Left lung (tissue), 4 donors: ENCODE measurements at regions not wholly inside any gene's neighbourhood (a gene's known extent, or its start where the extent isn't known, plus 50 kb on each side); places are given as distances from the start of the nearest gene placed in this dataset.

ENCODE experiments used
- ATAC-seq: fragments of 200-7000 bp; cut with Tn5 transposase; one replicate; pipeline ENCODE4 v1.9.1; 2020; ENCODE audit warnings: moderate library complexity
- DNase-seq, 4 donors: peaks; one replicate each; pipeline ENCODE4 v3.0.0-alpha.2; 2013 to 2020
- H3K27ac ChIP-seq, 2 donors: fragments of 200-600 bp; sonication (generic) in 1 of 2; one replicate each; pipeline versions ENCODE4 v1.5.0 to v1.8.0; 2020 to 2021
- H3K27me3 ChIP-seq, 2 donors: fragments of 200-600 bp; sonication (generic) in 1 of 2; one replicate each; pipeline versions ENCODE4 v1.5.0 to v1.8.0; 2020 to 2021
- H3K36me3 ChIP-seq, 2 donors: fragments of 200-600 bp; sonication (generic) in 1 of 2; one replicate each; pipeline versions ENCODE4 v1.5.0 to v1.8.0; 2020 to 2021
- H3K4me1 ChIP-seq, 2 donors: fragments of 200-600 bp; one replicate each; pipeline ENCODE4 v1.8.0; 2021
- H3K4me3 ChIP-seq, 2 donors: fragments of 200-600 bp; sonication (generic) in 1 of 2; one replicate each; pipeline versions ENCODE4 v1.5.0 to v1.8.0; 2020 to 2021; ENCODE audit warnings: mild to moderate bottlenecking in 1 of 2
- H3K9me3 ChIP-seq, 2 donors: fragments of 200-600 bp; sonication (generic) in 1 of 2; one replicate each; pipeline versions ENCODE4 v1.5.0 to v1.8.0; 2020 to 2021
- intact Hi-C, 2 donors: fragments of 100-400 bp; cut with DNase I; formaldehyde crosslinking; loops; one replicate each; pipeline versions ENCODE4 v1.11.2 to v1.14.2; 2022
- TF ChIP-seq, protein P1 (sequence below), 2 donors: fragments of 200-600 bp; sonication (generic) in 1 of 2; IDR thresholded peaks; one replicate each; pipeline versions ENCODE4 v1.5.0 to v1.8.0; 2021; ENCODE audit warnings: antibody characterized with exemption in 2 of 2
- donor health status: DM: no; HTN: yes; CAD: no.
- donor health status: DM: no; HTN: no; CAD: no.

GRCh38 chr11:76607431-76607830, 63.1 kb downstream of the LRRC32 start:
- intact Hi-C loops: no loop called here
- Histone ChIP-seq H3K27ac (no peak overlapping the region), H3K9me3 (no peaks in the 10 kb centered on the region), H3K36me3 (no peaks in the 10 kb centered on the region), H3K4me3 (no peak overlapping the region), H3K27me3 (no peaks in the 10 kb centered on the region), H3K4me1 (peaks cover 5 to 29% of the 10 kb centered on the region in 2 donors)
- ATAC-seq (no peak), DNase-seq (no peak)
- TF ChIP-seq, protein P1, sequence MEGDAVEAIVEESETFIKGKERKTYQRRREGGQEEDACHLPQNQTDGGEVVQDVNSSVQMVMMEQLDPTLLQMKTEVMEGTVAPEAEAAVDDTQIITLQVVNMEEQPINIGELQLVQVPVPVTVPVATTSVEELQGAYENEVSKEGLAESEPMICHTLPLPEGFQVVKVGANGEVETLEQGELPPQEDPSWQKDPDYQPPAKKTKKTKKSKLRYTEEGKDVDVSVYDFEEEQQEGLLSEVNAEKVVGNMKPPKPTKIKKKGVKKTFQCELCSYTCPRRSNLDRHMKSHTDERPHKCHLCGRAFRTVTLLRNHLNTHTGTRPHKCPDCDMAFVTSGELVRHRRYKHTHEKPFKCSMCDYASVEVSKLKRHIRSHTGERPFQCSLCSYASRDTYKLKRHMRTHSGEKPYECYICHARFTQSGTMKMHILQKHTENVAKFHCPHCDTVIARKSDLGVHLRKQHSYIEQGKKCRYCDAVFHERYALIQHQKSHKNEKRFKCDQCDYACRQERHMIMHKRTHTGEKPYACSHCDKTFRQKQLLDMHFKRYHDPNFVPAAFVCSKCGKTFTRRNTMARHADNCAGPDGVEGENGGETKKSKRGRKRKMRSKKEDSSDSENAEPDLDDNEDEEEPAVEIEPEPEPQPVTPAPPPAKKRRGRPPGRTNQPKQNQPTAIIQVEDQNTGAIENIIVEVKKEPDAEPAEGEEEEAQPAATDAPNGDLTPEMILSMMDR (IDR thresholded peaks at IDR 0.05): no peak

- TF ChIP-seq, protein P1 (IDR thresholded peaks at IDR 0.05): no peak
- H3K4me1 ChIP-seq: peaks cover 5 to 31% of the 10 kb centered on the region in 2 donors
- no peaks in the 10 kb centered on the region for H3K9me3 ChIP-seq
- ATAC-seq: no peak
- H3K27ac ChIP-seq: no peak overlapping the region
- no peak for DNase-seq
- intact Hi-C loops: no loop called here
- no peaks in the 10 kb centered on the region for H3K36me3 ChIP-seq
- no peaks in the 10 kb centered on the region for H3K27me3 ChIP-seq
- no peak overlapping the region for H3K4me3 ChIP-seq
Measured at GRCh38 chr11:76605338-76606074, 65.0 kb downstream of the LRRC32 start.

DNA sequence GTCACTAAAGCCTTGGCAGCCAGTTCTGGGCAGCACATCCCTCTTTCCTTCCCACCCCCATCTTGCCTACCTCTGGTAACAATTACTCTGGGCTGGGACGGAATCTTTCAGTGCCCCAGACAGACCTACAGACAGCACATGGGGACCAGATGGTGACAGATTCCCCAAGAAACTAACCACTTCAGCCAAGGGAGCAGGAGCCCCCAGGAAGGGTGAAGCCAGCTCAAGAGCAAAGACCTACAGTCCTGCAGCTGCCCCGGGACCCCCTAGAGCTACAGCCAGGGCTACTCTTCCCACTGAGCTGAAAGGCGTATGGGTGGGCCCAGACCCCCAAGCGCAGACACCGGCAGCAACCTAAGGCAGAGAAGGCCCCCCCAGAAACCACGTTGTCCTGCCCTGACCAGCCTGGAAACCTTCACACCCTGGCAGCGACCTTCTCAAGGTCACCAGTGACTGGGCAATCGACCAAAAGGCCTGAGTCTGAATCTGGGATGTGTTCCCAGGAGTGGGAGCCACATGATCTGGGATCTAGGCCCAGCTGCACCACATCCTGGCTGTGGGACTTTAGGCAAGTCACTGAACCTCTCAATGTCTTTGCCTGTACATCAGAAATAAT, 65.8 kb downstream of the LRRC32 start:
- H3K27ac ChIP-seq: no peak overlapping the region
- no peak for DNase-seq
- H3K4me3 ChIP-seq: no peak overlapping the region
- H3K9me3 ChIP-seq: no peaks in the 10 kb centered on the region
- peak; percentile 36 for ATAC-seq
- no peaks in the 10 kb centered on the region for H3K36me3 ChIP-seq
- TF ChIP-seq, protein P1 (IDR thresholded peaks at IDR 0.05): no peak
- H3K27me3 ChIP-seq: no peaks in the 10 kb centered on the region
- intact Hi-C loops: no loop called here
- H3K4me1 ChIP-seq: peaks cover 5 to 31% of the 10 kb centered on the region in 2 donors

GRCh38 chr11:76604081-76604625, 66.4 kb downstream of the LRRC32 start:
- DNase-seq (no peak), ATAC-seq (no peak)
- no peaks in the 10 kb centered on the region for H3K27me3 ChIP-seq
- H3K27ac ChIP-seq: no peak overlapping the region
- intact Hi-C loops: no loop called here
- no peaks in the 10 kb centered on the region for H3K9me3 ChIP-seq
- H3K36me3 ChIP-seq: no peaks in the 10 kb centered on the region
- no peak overlapping the region for H3K4me3 ChIP-seq
- peaks cover 5 to 31% of the 10 kb centered on the region in 2 donors for H3K4me1 ChIP-seq
- TF ChIP-seq, protein P1 (IDR thresholded peaks at IDR 0.05): no peak

- DNase-seq (no peak), ATAC-seq (no peak)
- Histone ChIP-seq H3K36me3 (no peaks in the 10 kb centered on the region), H3K4me1 (peaks cover 5 to 31% of the 10 kb centered on the region in 2 donors), H3K9me3 (no peaks in the 10 kb centered on the region), H3K27ac (peak overlapping the region in 1 of 2 donors; percentile 57), H3K27me3 (no peaks in the 10 kb centered on the region), H3K4me3 (no peak overlapping the region)
- intact Hi-C loops: no loop called here
- TF ChIP-seq, protein P1 (IDR thresholded peaks at IDR 0.05): no peak
Measured at GRCh38 chr11:76603202-76603601, 67.3 kb downstream of the LRRC32 start.
